B cell (primary cell): ENCODE measurements at regions not wholly inside any gene's neighbourhood (a gene's known extent, or its start where the extent isn't known, plus 50 kb on each side); places are given as distances from the start of the nearest gene placed in this dataset.

Experiments used
- ATAC-seq: fragments of 200-7000 bp; cut with Tn5 transposase; one replicate; pipeline ENCODE4 v1.10.0; 2021; ENCODE audit warnings: low read depth, mild to moderate bottlenecking, moderate number of reproducible peaks, moderate library complexity
- CTCF ChIA-PET: fragments of 350-600 bp; sonication (Branson Sonifier 250); formaldehyde crosslinking; loops from one replicate; lab custom pipeline; 2021; ENCODE audit warnings: antibody characterized with exemption, inconsistent platforms; lab: Charles Lee
- POLR2A ChIA-PET: fragments of 350-600 bp; sonication (Branson Sonifier 250); formaldehyde crosslinking; loops from one replicate; lab custom pipeline; 2021; ENCODE audit warnings: antibody characterized with exemption; lab: Charles Lee
- DNase-seq: peaks from one replicate; pipeline ENCODE4 v3.0.0; 2013
- H2AFZ ChIP-seq: 2 replicates; pipeline ENCODE4 v1.6.1; 2012; ENCODE audit warnings: mild to moderate bottlenecking, low read depth, low read length; ENCODE audit not compliant: insufficient read depth, poor library complexity, severe bottlenecking
- H3K27ac ChIP-seq, 2 donors: 1 replicate in 1 of 2; 2 replicates in 1 of 2; pipeline ENCODE4 v1.5.1; 2012 to 2013; ENCODE audit warnings: low read length in 2 of 2, mild to moderate bottlenecking in 2 of 2, moderate library complexity in 1 of 2
- H3K27me3 ChIP-seq, 4 experiments: fragments of 200-600 bp in 1 of 4; sonication (generic) in 1 of 4; replicated peaks in 1 of 4; 1 replicate in 2 of 4; 2 replicates in 2 of 4; pipeline versions ENCODE4 v1.6.1 to v1.7.0; 2013 to 2016; ENCODE audit warnings: low read length in 3 of 4, mild to moderate bottlenecking in 2 of 4, mixed read lengths in 1 of 4, moderate library complexity in 1 of 4; ENCODE audit not compliant: insufficient read depth in 4 of 4, control insufficient read depth in 3 of 4; ENCODE audit errors: control extremely low read depth in 1 of 4
- H3K36me3 ChIP-seq, 2 experiments: replicated peaks in 1 of 2; 1 replicate in 1 of 2; 2 replicates in 1 of 2; pipeline versions ENCODE4 v1.6.1 to v1.7.1; 2013; ENCODE audit warnings: low read length in 1 of 2; ENCODE audit not compliant: insufficient read depth in 2 of 2, control insufficient read depth in 1 of 2; ENCODE audit errors: control extremely low read depth in 1 of 2, extremely low read depth in 1 of 2
- H3K4me1 ChIP-seq, 2 donors: fragments of 200-600 bp in 1 of 2; sonication (generic) in 1 of 2; 1 replicate in 1 of 2; 2 replicates in 1 of 2; pipeline versions ENCODE4 v1.5.1 to v1.6.1; 2013 to 2017; ENCODE audit warnings: low read length in 2 of 2; ENCODE audit not compliant: control insufficient read depth in 2 of 2, insufficient read depth in 2 of 2
- H3K4me2 ChIP-seq: replicated peaks from 2 replicates; pipeline ENCODE3; 2012; ENCODE audit warnings: mild to moderate bottlenecking, low read depth, low read length; ENCODE audit not compliant: poor library complexity, severe bottlenecking
- H3K4me3 ChIP-seq, 5 experiments: fragments of 200-600 bp in 1 of 5; sonication (generic) in 1 of 5; 1 replicate in 3 of 5; 2 replicates in 2 of 5; pipeline versions ENCODE4 v1.5.1 to v1.7.0; 2011 to 2016; ENCODE audit warnings: low read length in 4 of 5, mild to moderate bottlenecking in 4 of 5, low read depth in 2 of 5, control low read depth in 1 of 5, moderate library complexity in 1 of 5; ENCODE audit not compliant: insufficient read depth in 1 of 5; ENCODE audit errors: control extremely low read depth in 1 of 5, extremely low read depth in 1 of 5
- H3K79me2 ChIP-seq: fragments of 200-600 bp; sonication (generic); one replicate; pipeline ENCODE4 v1.6.0; 2016; ENCODE audit warnings: low read length; ENCODE audit not compliant: control insufficient read depth, insufficient read depth
- H3K9ac ChIP-seq: fragments of 200-600 bp; sonication (generic); 2 replicates; pipeline ENCODE4 v1.6.1; 2017; ENCODE audit warnings: mild to moderate bottlenecking, low read length, moderate library complexity
- H3K9me3 ChIP-seq, 3 donors: one replicate each; pipeline versions ENCODE4 v1.6.1 to v1.7.1; 2013; ENCODE audit warnings: low read length in 2 of 3; ENCODE audit not compliant: control insufficient read depth in 2 of 3, insufficient read depth in 1 of 3; ENCODE audit errors: control extremely low read depth in 1 of 3
- H4K20me1 ChIP-seq: 2 replicates; pipeline ENCODE4 v1.6.0; 2012; ENCODE audit warnings: mild to moderate bottlenecking, low read length; ENCODE audit not compliant: insufficient read depth, control insufficient read depth, poor library complexity, severe bottlenecking
- H3K27ac Mint-ChIP-seq: one replicate; pipeline ENCODE4 v1.8.0; 2021; ENCODE audit warnings: mixed read lengths
- H3K27me3 Mint-ChIP-seq: one replicate; pipeline ENCODE4 v1.8.0; 2021; ENCODE audit warnings: mixed read lengths
- H3K4me1 Mint-ChIP-seq: one replicate; pipeline ENCODE4 v1.8.0; 2021; ENCODE audit warnings: mixed read lengths
- H3K4me3 Mint-ChIP-seq: one replicate; pipeline ENCODE4 v1.8.0; 2021; ENCODE audit warnings: mixed read lengths
- H3K9me3 Mint-ChIP-seq: one replicate; pipeline ENCODE4 v1.8.0; 2022; ENCODE audit warnings: mixed read lengths; ENCODE audit not compliant: insufficient read depth
- CTCF ChIP-seq: fragments of 200-600 bp; IDR thresholded peaks from one replicate; pipeline ENCODE4 v1.8.0; 2022; ENCODE audit warnings: antibody characterized with exemption, mild to moderate bottlenecking
- EZH2 ChIP-seq: IDR thresholded peaks from 2 replicates; pipeline ENCODE4 v1.6.1; 2012; ENCODE audit warnings: borderline replicate concordance, low read depth, mild to moderate bottlenecking, moderate library complexity, low read length; ENCODE audit not compliant: insufficient read depth, poor library complexity, severe bottlenecking
- WGBS: methylation state at CpG from one replicate; pipeline ENCODE4 v1.1.5; 2013; ENCODE audit warnings: missing lambda C conversion rate; ENCODE audit not compliant: insufficient coverage; 5-methylcytosine and 5-hydroxymethylcytosine counted together
- intact Hi-C: fragments of 100-400 bp; cut with micrococcal nuclease; formaldehyde crosslinking; loops from one replicate; pipeline ENCODE4 v1.10.0; 2022

- Histone ChIP-seq H3K9me3 (peaks cover 0 to 4% (median 0%) of the 10 kb centered on the region in 3 donors), H3K27me3 (peaks cover 0 to 5% (median 0%) of the 10 kb centered on the region in 4 experiments), H3K9ac (no peak overlapping the region), H2AFZ (no peak overlapping the region), H3K4me1 (no peaks in the 10 kb centered on the region), H3K4me3 (no peak overlapping the region), H3K27ac (no peak overlapping the region), H4K20me1 (no peaks in the 10 kb centered on the region), H3K4me2 (no peak overlapping the region), H3K36me3 (no peaks in the 10 kb centered on the region), H3K79me2 (no peaks in the 10 kb centered on the region)
- intact Hi-C loops: no loop called here
- no peak for DNase-seq
- no peak for TF ChIP-seq CTCF
- TF ChIP-seq EZH2: no peak
- peaks cover 3% of the 10 kb centered on the region for H3K9me3 Mint-ChIP-seq
- CTCF ChIA-PET: no interaction called here
- POLR2A ChIA-PET: no interaction called here
- H3K27ac Mint-ChIP-seq: no peak overlapping the region
- ATAC-seq: no peak
- no peak overlapping the region for H3K4me3 Mint-ChIP-seq
- no peaks in the 10 kb centered on the region for H3K4me1 Mint-ChIP-seq
- WGBS: 85% methylated on average over 2 of the region's 4 CpGs
- peaks cover 9% of the 10 kb centered on the region for H3K27me3 Mint-ChIP-seq
Measured at GRCh38 chr10:30233186-30233959, 115.7 kb downstream of the MTPAP start.

GRCh38 chr10:30231709-30232108 lies 117.4 kb downstream of the MTPAP start:
- peaks cover 0 to 5% (median 0%) of the 10 kb centered on the region in 4 experiments for H3K27me3 ChIP-seq
- POLR2A ChIA-PET: no interaction called here
- H3K4me3 ChIP-seq: no peak overlapping the region
- Mint-ChIP-seq H3K4me1 (no peaks in the 10 kb centered on the region), H3K27ac (no peak overlapping the region), H3K4me3 (no peak overlapping the region), H3K27me3 (peaks cover 9% of the 10 kb centered on the region), H3K9me3 (peaks cover 3% of the 10 kb centered on the region)
- WGBS: 94% methylated on average over 4 of the region's 5 CpGs
- ATAC-seq (no peak), DNase-seq (no peak)
- CTCF ChIA-PET: no interaction called here
- no peak for TF ChIP-seq EZH2
- TF ChIP-seq CTCF: no peak
- intact Hi-C loops: no loop called here
- no peaks in the 10 kb centered on the region for H3K79me2 ChIP-seq
- H3K9ac ChIP-seq: no peak overlapping the region
- H4K20me1 ChIP-seq: no peaks in the 10 kb centered on the region
- H3K4me2 ChIP-seq: no peak overlapping the region
- H3K36me3 ChIP-seq: no peaks in the 10 kb centered on the region
- no peak overlapping the region for H3K27ac ChIP-seq
- no peak overlapping the region for H2AFZ ChIP-seq
- H3K9me3 ChIP-seq: peaks cover 0 to 4% (median 0%) of the 10 kb centered on the region in 3 donors
- no peaks in the 10 kb centered on the region for H3K4me1 ChIP-seq
